Esophagus muscularis mucosa (tissue), 4 donors: ENCODE measurements at regions not wholly inside any gene's neighbourhood (a gene's known extent, or its start where the extent isn't known, plus 50 kb on each side); places are given as distances from the start of the nearest gene placed in this dataset.

Source experiments
- DNase-seq: peaks from one replicate; pipeline ENCODE4 v3.0.0-alpha.2; 2017; ENCODE audit errors: extremely low spot score
- H3K27ac ChIP-seq, 4 donors: fragments of 200-600 bp; sonication (generic); replicated peaks in 1 of 4; 1 replicate in 3 of 4; 2 replicates in 1 of 4; pipeline ENCODE4 v1.5.1; 2016 to 2019; ENCODE audit warnings: mild to moderate bottlenecking in 1 of 4
- H3K27me3 ChIP-seq, 4 donors: fragments of 200-600 bp; sonication (generic); one replicate each; pipeline versions ENCODE4 v1.5.1 to v1.6.0; 2016 to 2019
- H3K36me3 ChIP-seq, 4 donors: fragments of 200-600 bp; sonication (generic); one replicate each; pipeline ENCODE4 v1.5.1; 2016 to 2019
- H3K4me1 ChIP-seq, 4 donors: fragments of 200-600 bp; sonication (generic); one replicate each; pipeline ENCODE4 v1.5.1; 2016 to 2019
- H3K4me3 ChIP-seq, 4 donors: fragments of 200-600 bp; sonication (generic); 1 replicate in 2 of 4; 2 replicates in 2 of 4; pipeline ENCODE4 v1.5.1; 2016 to 2019; ENCODE audit warnings: mild to moderate bottlenecking in 4 of 4, moderate library complexity in 1 of 4
- H3K9me3 ChIP-seq, 4 donors: fragments of 200-600 bp; sonication (generic); 1 replicate in 3 of 4; 2 replicates in 1 of 4; pipeline ENCODE4 v1.5.1; 2016 to 2019
- EP300 ChIP-seq: sonication (generic); formaldehyde crosslinking; IDR thresholded peaks from one replicate; pipeline ENCODE4 v1.6.1; 2017; ENCODE audit warnings: antibody characterized with exemption
- POLR2A ChIP-seq: fragments of 450-650 bp; IDR thresholded peaks from one replicate; pipeline ENCODE4 v1.6.1; 2017; ENCODE audit warnings: antibody characterized with exemption, moderate library complexity, mild to moderate bottlenecking, low read depth
- POLR2AphosphoS5 ChIP-seq, 2 donors: sonication (generic); formaldehyde crosslinking; IDR thresholded peaks; one replicate each; pipeline ENCODE4 v1.6.1; 2017; ENCODE audit warnings: antibody characterized with exemption in 2 of 2
- WGBS: methylation state at CpG from one replicate; pipeline ENCODE4 v1.1.5; 2018; 5-methylcytosine and 5-hydroxymethylcytosine counted together
- intact Hi-C: fragments of 100-400 bp; cut with DNase I; formaldehyde crosslinking; loops from one replicate; pipeline ENCODE4 v1.15.1; 2023
- TF ChIP-seq, protein P1 (sequence below), 3 experiments: fragments of 200-600 bp in 2 of 3; fragments of 450-650 bp in 1 of 3; sonication (generic) in 2 of 3; IDR thresholded peaks; one replicate each; pipeline ENCODE4 v1.5.1; 2017 to 2019; ENCODE audit warnings: antibody characterized with exemption in 3 of 3, mild to moderate bottlenecking in 2 of 3, moderate library complexity in 1 of 3

DNA sequence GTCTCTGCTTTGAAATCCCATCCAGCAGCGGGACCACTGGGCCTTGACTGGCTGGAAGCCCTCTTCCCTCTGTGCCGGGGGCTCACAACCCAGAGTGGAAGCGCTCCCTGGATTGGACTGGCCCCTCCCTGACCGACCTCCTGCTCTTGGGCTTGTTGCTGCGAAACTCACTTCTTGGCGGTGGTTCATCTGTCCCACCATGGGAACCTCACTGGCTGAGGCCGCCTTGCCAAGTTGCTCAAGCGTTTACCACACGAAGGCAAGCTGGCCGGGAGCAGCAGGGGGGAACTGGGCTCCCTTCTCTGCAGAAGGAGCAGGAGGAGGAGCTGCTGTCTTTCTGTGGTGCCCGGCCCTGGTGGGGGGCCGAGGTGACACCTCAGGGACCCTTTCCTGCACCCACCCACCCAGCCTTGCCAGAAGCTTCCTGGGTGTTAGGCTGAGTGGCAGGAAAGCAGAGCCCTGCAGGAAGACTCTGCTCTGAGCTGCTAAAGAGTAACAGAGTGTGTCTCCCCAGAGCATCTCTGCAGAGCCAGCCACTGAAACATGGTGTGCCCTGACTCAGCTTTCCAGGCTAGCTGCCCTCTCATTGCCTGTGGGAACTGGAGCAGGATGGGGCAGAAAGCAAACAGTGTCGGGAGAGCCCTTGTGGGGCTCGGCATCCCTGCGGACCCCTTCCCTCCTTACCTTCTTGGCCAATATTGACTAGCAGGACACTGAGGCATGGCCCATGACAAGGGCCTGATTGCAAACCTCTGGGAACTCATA lies 88.5 kb upstream of the ALX4 start:
- no peak for DNase-seq
- Histone ChIP-seq H3K27me3 (peaks cover 0 to 25% (median 0%) of the 10 kb centered on the region in 4 donors), H3K4me1 (no peaks in the 10 kb centered on the region), H3K9me3 (peaks cover 0 to 6% (median 0%) of the 10 kb centered on the region in 4 donors), H3K4me3 (no peak overlapping the region), H3K36me3 (no peaks in the 10 kb centered on the region), H3K27ac (no peak overlapping the region)
- TF ChIP-seq POLR2AphosphoS5 (IDR thresholded peaks at IDR 0.05) (no peak), EP300 (no peak), POLR2A (no peak)
- TF ChIP-seq, protein P1, sequence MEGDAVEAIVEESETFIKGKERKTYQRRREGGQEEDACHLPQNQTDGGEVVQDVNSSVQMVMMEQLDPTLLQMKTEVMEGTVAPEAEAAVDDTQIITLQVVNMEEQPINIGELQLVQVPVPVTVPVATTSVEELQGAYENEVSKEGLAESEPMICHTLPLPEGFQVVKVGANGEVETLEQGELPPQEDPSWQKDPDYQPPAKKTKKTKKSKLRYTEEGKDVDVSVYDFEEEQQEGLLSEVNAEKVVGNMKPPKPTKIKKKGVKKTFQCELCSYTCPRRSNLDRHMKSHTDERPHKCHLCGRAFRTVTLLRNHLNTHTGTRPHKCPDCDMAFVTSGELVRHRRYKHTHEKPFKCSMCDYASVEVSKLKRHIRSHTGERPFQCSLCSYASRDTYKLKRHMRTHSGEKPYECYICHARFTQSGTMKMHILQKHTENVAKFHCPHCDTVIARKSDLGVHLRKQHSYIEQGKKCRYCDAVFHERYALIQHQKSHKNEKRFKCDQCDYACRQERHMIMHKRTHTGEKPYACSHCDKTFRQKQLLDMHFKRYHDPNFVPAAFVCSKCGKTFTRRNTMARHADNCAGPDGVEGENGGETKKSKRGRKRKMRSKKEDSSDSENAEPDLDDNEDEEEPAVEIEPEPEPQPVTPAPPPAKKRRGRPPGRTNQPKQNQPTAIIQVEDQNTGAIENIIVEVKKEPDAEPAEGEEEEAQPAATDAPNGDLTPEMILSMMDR (IDR thresholded peaks at IDR 0.05): no peak
- 73% methylated on average over 11 of the region's 15 CpGs for WGBS
- intact Hi-C loops: no loop called here

DNA sequence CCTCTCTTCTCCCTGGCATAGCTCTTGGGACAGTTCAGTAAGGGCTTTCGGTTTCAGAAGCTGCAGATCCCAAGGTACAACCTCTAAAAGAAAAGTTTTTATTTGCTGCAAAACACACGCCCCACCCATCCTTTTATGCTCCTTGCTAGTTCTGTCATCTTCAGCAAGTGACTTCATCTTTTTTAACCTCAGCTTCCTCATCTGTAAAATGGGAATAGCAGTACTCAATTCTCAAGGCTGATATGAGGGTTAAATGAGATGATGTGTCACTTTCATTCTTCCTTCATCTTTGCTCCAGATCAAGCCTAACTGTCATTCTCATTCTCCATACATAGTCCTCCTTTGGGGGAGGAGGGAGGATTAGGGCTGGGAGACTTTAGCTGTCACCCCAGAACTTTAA lies 90.0 kb upstream of the ALX4 start:
- Histone ChIP-seq H3K4me1 (no peaks in the 10 kb centered on the region), H3K27me3 (peaks cover 0 to 25% (median 0%) of the 10 kb centered on the region in 4 donors), H3K36me3 (no peaks in the 10 kb centered on the region), H3K27ac (no peak overlapping the region), H3K4me3 (no peak overlapping the region), H3K9me3 (peaks cover 0 to 4% (median 0%) of the 10 kb centered on the region in 4 donors)
- 44% methylated on average over 2 of the region's 2 CpGs for WGBS
- intact Hi-C loops: no loop called here
- TF ChIP-seq EP300 (no peak), POLR2A (no peak), POLR2AphosphoS5 (IDR thresholded peaks at IDR 0.05) (no peak)
- TF ChIP-seq, protein P1 (IDR thresholded peaks at IDR 0.05): no peak
- no peak for DNase-seq

DNA sequence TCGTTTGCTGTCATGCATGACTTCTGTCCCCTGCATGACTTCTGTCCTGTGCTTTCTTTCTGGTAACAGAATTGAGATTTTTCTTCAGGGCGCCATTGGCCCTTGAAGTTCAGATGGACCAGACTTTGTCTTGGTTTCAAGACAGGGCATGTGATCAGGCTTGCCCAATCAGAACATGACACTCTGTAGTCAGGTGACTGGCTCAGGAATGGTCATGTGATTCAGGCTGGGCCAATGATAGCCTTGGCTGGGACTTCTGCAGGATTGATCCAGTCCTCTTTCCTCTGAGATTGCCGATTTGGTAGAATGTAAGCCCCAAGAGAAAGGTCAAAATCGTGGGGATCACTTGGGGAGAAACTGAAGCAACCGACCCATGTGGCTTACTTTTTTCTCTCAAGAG lies 90.5 kb upstream of the ALX4 start:
- no peak for DNase-seq
- Histone ChIP-seq H3K4me1 (no peaks in the 10 kb centered on the region), H3K36me3 (no peaks in the 10 kb centered on the region), H3K27me3 (peaks cover 0 to 25% (median 0%) of the 10 kb centered on the region in 4 donors), H3K4me3 (no peak overlapping the region), H3K27ac (no peak overlapping the region), H3K9me3 (no peaks in the 10 kb centered on the region)
- intact Hi-C loops: no loop called here
- 87% methylated on average over 5 of the region's 5 CpGs for WGBS
- TF ChIP-seq POLR2A (no peak), POLR2AphosphoS5 (IDR thresholded peaks at IDR 0.05) (no peak), EP300 (no peak)
- TF ChIP-seq, protein P1 (IDR thresholded peaks at IDR 0.05): no peak

DNA sequence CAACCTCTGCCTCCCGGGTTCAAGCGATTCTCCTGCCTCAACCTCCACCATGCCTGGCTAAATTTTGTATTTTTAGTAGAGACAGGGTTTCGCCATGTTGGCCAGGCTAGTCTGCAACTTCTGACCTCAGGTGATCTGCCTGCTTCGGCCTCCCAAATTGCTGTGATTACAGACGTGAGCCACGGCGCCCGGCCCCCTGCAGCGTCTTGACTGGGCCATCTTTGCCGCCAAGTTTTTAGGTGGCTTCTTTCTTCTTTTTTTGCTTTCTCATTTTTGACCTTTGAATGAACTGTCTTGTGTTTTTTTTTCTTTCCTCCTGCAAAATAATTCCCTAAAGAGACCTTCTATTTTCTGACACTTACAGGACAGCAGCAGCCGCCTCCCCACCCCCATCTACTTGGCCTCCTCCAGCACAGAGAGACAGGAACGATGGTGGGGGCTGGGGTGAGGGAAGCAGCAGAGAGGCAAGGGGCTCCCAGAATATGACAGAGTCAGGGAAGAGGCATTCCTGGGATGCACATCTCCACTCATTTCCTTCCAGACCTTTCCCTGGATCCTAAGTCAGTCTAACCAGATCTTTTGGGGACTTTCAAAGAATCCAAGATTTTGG lies 92.6 kb upstream of the ALX4 start:
- Histone ChIP-seq H3K9me3 (no peaks in the 10 kb centered on the region), H3K27me3 (peaks cover 0 to 27% (median 0%) of the 10 kb centered on the region in 4 donors), H3K4me1 (no peaks in the 10 kb centered on the region), H3K27ac (no peak overlapping the region), H3K4me3 (no peak overlapping the region), H3K36me3 (no peaks in the 10 kb centered on the region)
- no peak for DNase-seq
- intact Hi-C loops: no loop called here
- 66% methylated on average over 12 of the region's 12 CpGs for WGBS
- TF ChIP-seq POLR2A (no peak), EP300 (no peak), POLR2AphosphoS5 (IDR thresholded peaks at IDR 0.05) (no peak)
- TF ChIP-seq, protein P1 (IDR thresholded peaks at IDR 0.05): no peak
